SK-N-SH (cell line): ENCODE measurements at regions not wholly inside any gene's neighbourhood (a gene's known extent, or its start where the extent isn't known, plus 50 kb on each side); places are given as distances from the start of the nearest gene placed in this dataset.

Experiments used
- CTCF ChIA-PET: fragments of 300-600, 350-600 bp; formaldehyde crosslinking; extraction: SDS; loops from one replicate; lab custom pipeline; 2021; lab: Yijun Ruan, JAX
- POLR2A ChIA-PET: fragments of 350-600 bp; sonication (Branson Sonifier 250); formaldehyde crosslinking; extraction: SDS; loops from one replicate; lab custom pipeline; 2020; ENCODE audit warnings: antibody characterized with exemption, inconsistent platforms; lab: Yijun Ruan, JAX
- DNase-seq: peaks from one replicate; pipeline ENCODE4 v3.0.0; 2012
- H2AFZ ChIP-seq: fragments of 200-600 bp; sonication (generic); 2 replicates; pipeline ENCODE4 v1.8.1; 2016; ENCODE audit warnings: antibody characterized with exemption, mild to moderate bottlenecking, low read depth
- H3F3A ChIP-seq: fragments of 200-600 bp; sonication (generic); replicated peaks from 2 replicates; pipeline ENCODE3; 2016; ENCODE audit warnings: antibody characterized with exemption, mild to moderate bottlenecking; ENCODE audit not compliant: insufficient read depth
- H3K27ac ChIP-seq, 2 experiments: fragments of 200-500 bp in 1 of 2; fragments of 200-600 bp in 1 of 2; sonication (Bioruptor generic) in 1 of 2; sonication (generic), shearing (Covaris generic) in 1 of 2; 2 replicates each; pipeline versions ENCODE4 v1.5.1 to v1.6.1; 2014 to 2016; ENCODE audit warnings: low read depth in 2 of 2, inconsistent platforms in 1 of 2, low read length in 1 of 2, mild to moderate bottlenecking in 1 of 2, mixed read lengths in 1 of 2
- H3K27me3 ChIP-seq: fragments of 200-600 bp; sonication (generic), shearing (Covaris generic); 2 replicates; pipeline ENCODE4 v1.6.1; 2016; ENCODE audit warnings: mixed run types; ENCODE audit not compliant: insufficient read depth
- H3K36me3 ChIP-seq, 2 experiments: fragments of 200-500 bp in 1 of 2; fragments of 200-600 bp in 1 of 2; sonication (Bioruptor generic) in 1 of 2; sonication (generic) in 1 of 2; replicated peaks in 1 of 2; 2 replicates each; pipeline versions ENCODE3 to v1.5.1; 2014 to 2016; ENCODE audit warnings: low read length in 1 of 2, mild to moderate bottlenecking in 1 of 2; ENCODE audit not compliant: insufficient read depth in 2 of 2, control insufficient read depth in 1 of 2
- H3K4me1 ChIP-seq, 2 experiments: fragments of 200-500 bp in 1 of 2; fragments of 200-600 bp in 1 of 2; sonication (Bioruptor generic) in 1 of 2; sonication (generic), shearing (Covaris generic) in 1 of 2; 2 replicates each; pipeline versions ENCODE4 v1.5.1 to v1.6.1; 2014 to 2016; ENCODE audit warnings: low read depth in 1 of 2, low read length in 1 of 2, mixed run types in 1 of 2; ENCODE audit not compliant: insufficient read depth in 2 of 2, control insufficient read depth in 1 of 2
- H3K4me2 ChIP-seq: fragments of 200-600 bp; sonication (generic), shearing (Covaris generic); 2 replicates; pipeline ENCODE4 v1.6.1; 2017; ENCODE audit warnings: mixed run types
- H3K4me3 ChIP-seq, 2 experiments: fragments of 200-500 bp in 1 of 2; fragments of 200-600 bp in 1 of 2; sonication (Bioruptor generic) in 1 of 2; sonication (generic), shearing (Covaris generic) in 1 of 2; 2 replicates each; pipeline versions ENCODE4 v1.5.1 to v1.8.1; 2014 to 2016; ENCODE audit warnings: low read depth in 2 of 2, inconsistent platforms in 1 of 2, low read length in 1 of 2, mild to moderate bottlenecking in 1 of 2, mixed read lengths in 1 of 2, moderate library complexity in 1 of 2
- H3K79me2 ChIP-seq: fragments of 200-600 bp; sonication (generic); 2 replicates; pipeline ENCODE4 v1.8.1; 2017; ENCODE audit warnings: mild to moderate bottlenecking; ENCODE audit not compliant: insufficient read depth
- H3K9ac ChIP-seq: fragments of 200-600 bp; sonication (generic); 2 replicates; pipeline ENCODE4 v1.6.1; 2017; ENCODE audit warnings: mixed run types
- H3K9me2 ChIP-seq: fragments of 200-600 bp; sonication (generic); 2 replicates; pipeline ENCODE4 v1.6.1; 2017; ENCODE audit warnings: mixed run types
- H3K9me3 ChIP-seq: fragments of 200-600 bp; sonication (generic); 2 replicates; pipeline ENCODE4 v1.6.1; 2017; ENCODE audit warnings: mixed run types, mild to moderate bottlenecking, moderate library complexity
- H4K20me1 ChIP-seq: fragments of 200-600 bp; sonication (generic); 2 replicates; pipeline ENCODE4 v1.6.1; 2017; ENCODE audit warnings: mild to moderate bottlenecking, mixed run types; ENCODE audit not compliant: insufficient read depth
- CHD2 ChIP-seq: fragments of 150-350 bp; IDR thresholded peaks from 2 replicates; pipeline ENCODE4 v1.6.1; 2018; ENCODE audit warnings: low read length; ENCODE audit not compliant: partially characterized antibody
- EZH2phosphoT487 ChIP-seq: fragments of 200-600 bp; sonication (generic); IDR thresholded peaks from 2 replicates; pipeline ENCODE4 v1.6.1; 2017; ENCODE audit warnings: low read depth, mixed run types, mild to moderate bottlenecking, antibody characterized with exemption, moderate library complexity, borderline replicate concordance
- FOXM1 ChIP-seq: IDR thresholded peaks from 2 replicates; pipeline ENCODE4 v1.4.0; 2012; ENCODE audit warnings: low read depth, mild to moderate bottlenecking
- JUND ChIP-seq: IDR thresholded peaks from 2 replicates; pipeline ENCODE4 v1.4.0; 2012
- MEF2A ChIP-seq: IDR thresholded peaks from 2 replicates; pipeline ENCODE4 v1.4.0; 2012; ENCODE audit warnings: low read depth, borderline replicate concordance
- MXI1 ChIP-seq: IDR thresholded peaks from 2 replicates; pipeline ENCODE4 v1.6.1; 2012; ENCODE audit warnings: mild to moderate bottlenecking, low read depth, low read length, improper control_type of control experiment
- NRF1 ChIP-seq: IDR thresholded peaks from 2 replicates; pipeline ENCODE4 v1.6.1; 2012; ENCODE audit warnings: low read depth, mild to moderate bottlenecking, low read length
- PBX3 ChIP-seq: IDR thresholded peaks from 2 replicates; pipeline ENCODE4; 2012
- RCOR1 ChIP-seq: fragments of 150-350 bp; IDR thresholded peaks from 2 replicates; pipeline ENCODE4 v1.6.1; 2017; ENCODE audit warnings: antibody characterized with exemption, low read length
- RFX5 ChIP-seq: IDR thresholded peaks from 2 replicates; pipeline ENCODE4 v1.6.1; 2012; ENCODE audit warnings: mild to moderate bottlenecking, improper control_type of control experiment, low read length
- TAF1 ChIP-seq: IDR thresholded peaks from 2 replicates; pipeline ENCODE4 v1.6.1; 2012; ENCODE audit warnings: low read depth, mild to moderate bottlenecking, low read length, moderate library complexity, borderline replicate concordance
- TCF12 ChIP-seq: IDR thresholded peaks from 2 replicates; pipeline ENCODE4 v1.4.0; 2012
- TEAD4 ChIP-seq: IDR thresholded peaks from 2 replicates; pipeline ENCODE4 v1.4.0; 2012; ENCODE audit warnings: mild to moderate bottlenecking, borderline replicate concordance; ENCODE audit not compliant: insufficient read depth
- USF1 ChIP-seq: IDR thresholded peaks from 2 replicates; pipeline ENCODE4 v1.4.0; 2012; ENCODE audit warnings: low read depth, borderline replicate concordance
- YY1 ChIP-seq: IDR thresholded peaks from 2 replicates; pipeline ENCODE4 v1.4.0; 2012; ENCODE audit warnings: low read depth, mild to moderate bottlenecking
- WGBS: methylation state at CpG from one replicate; pipeline ENCODE4 v1.1.6; 2017; ENCODE audit warnings: low lambda C conversion rate; 5-methylcytosine and 5-hydroxymethylcytosine counted together
- TF ChIP-seq, protein P1 (sequence below): fragments of 200-600 bp; sonication (generic); IDR thresholded peaks from 2 replicates; pipeline ENCODE4 v1.6.1; 2017; ENCODE audit warnings: antibody characterized with exemption, mild to moderate bottlenecking, moderate library complexity
- TF ChIP-seq, protein P2 (sequence below): IDR thresholded peaks from 2 replicates; pipeline ENCODE4 v1.4.0; 2012; ENCODE audit warnings: low read depth
- TF ChIP-seq, protein P3 (sequence below): IDR thresholded peaks from 2 replicates; pipeline ENCODE4 v1.6.1; 2012; ENCODE audit warnings: mild to moderate bottlenecking, low read depth, low read length, moderate library complexity
- TF ChIP-seq, protein P4 (sequence below): fragments of 150-350 bp; IDR thresholded peaks from 2 replicates; pipeline ENCODE4 v1.6.1; 2016; ENCODE audit warnings: mild to moderate bottlenecking, low read depth, low read length

DNA sequence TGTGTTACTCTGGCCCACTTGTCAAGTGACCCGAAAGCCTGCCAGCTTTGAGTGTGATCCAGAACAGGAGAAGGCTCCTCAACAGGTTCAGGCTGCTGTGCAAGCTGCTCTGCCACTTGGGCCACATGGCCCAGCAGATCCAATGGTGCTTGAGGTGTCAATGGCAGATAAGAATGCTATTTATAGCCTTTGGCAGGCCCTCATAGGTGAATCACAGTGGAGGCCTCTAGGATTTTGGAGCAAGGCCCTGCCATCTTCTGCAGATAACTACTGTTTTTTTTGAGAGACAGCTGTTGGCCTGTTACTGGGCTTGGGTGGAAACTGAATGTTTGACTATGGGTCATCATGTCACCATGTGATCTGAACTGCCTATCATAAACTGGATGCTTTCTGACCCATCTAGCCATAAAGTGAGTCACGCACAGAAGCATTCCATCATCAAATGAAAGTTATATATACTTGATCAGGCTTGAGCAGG is 180.8 kb downstream of the CARTPT start:
- no peaks in the 10 kb centered on the region for H3K36me3 ChIP-seq
- no peaks in the 10 kb centered on the region for H3K79me2 ChIP-seq
- no peak overlapping the region for H2AFZ ChIP-seq
- WGBS = 92% methylated on average over 1 of the region's 2 CpGs
- POLR2A ChIA-PET = no interaction called here
- H3K27ac ChIP-seq = no peak overlapping the region
- no peaks in the 10 kb centered on the region for H3K27me3 ChIP-seq
- no peak for DNase-seq
- TF ChIP-seq RCOR1 = no peak
- TF ChIP-seq, protein P1, sequence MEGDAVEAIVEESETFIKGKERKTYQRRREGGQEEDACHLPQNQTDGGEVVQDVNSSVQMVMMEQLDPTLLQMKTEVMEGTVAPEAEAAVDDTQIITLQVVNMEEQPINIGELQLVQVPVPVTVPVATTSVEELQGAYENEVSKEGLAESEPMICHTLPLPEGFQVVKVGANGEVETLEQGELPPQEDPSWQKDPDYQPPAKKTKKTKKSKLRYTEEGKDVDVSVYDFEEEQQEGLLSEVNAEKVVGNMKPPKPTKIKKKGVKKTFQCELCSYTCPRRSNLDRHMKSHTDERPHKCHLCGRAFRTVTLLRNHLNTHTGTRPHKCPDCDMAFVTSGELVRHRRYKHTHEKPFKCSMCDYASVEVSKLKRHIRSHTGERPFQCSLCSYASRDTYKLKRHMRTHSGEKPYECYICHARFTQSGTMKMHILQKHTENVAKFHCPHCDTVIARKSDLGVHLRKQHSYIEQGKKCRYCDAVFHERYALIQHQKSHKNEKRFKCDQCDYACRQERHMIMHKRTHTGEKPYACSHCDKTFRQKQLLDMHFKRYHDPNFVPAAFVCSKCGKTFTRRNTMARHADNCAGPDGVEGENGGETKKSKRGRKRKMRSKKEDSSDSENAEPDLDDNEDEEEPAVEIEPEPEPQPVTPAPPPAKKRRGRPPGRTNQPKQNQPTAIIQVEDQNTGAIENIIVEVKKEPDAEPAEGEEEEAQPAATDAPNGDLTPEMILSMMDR = no peak
- no peak for TF ChIP-seq CHD2
- no peak for TF ChIP-seq MEF2A
- no peak for TF ChIP-seq TCF12
- no peak for TF ChIP-seq EZH2phosphoT487
- TF ChIP-seq TEAD4 = no peak
- no peak for TF ChIP-seq NRF1
- TF ChIP-seq USF1 = no peak
- TF ChIP-seq RFX5 = no peak
- no peaks in the 10 kb centered on the region for H4K20me1 ChIP-seq
- no peak overlapping the region for H3K4me2 ChIP-seq
- CTCF ChIA-PET = no interaction called here
- no peaks in the 10 kb centered on the region for H3F3A ChIP-seq
- no peaks in the 10 kb centered on the region for H3K9me2 ChIP-seq
- H3K4me3 ChIP-seq = no peak overlapping the region
- no peaks in the 10 kb centered on the region for H3K4me1 ChIP-seq
- no peaks in the 10 kb centered on the region for H3K9me3 ChIP-seq
- H3K9ac ChIP-seq = no peak overlapping the region

DNA sequence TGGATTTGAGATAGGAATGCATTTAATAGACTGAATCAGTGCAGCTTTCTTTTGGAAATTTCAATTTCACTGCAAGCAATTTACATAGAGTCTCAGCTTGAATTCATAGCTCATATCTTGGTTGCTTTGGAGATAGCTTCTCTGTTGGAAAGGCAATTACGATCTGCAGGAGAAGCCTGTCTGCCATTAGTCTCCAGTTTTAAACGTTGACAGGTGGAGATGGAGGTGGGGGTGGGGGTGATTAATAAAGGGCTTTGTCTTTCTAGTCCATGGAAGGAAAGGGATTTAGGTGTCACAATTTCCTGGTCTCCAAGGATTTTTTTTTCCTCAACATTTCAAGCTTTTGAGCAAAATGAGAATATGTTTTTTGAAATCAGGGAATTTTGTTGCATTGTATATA is 184.7 kb downstream of the CARTPT start:
- H3K4me3 ChIP-seq = no peak overlapping the region
- H3K9ac ChIP-seq = no peak overlapping the region
- no peaks in the 10 kb centered on the region for H4K20me1 ChIP-seq
- POLR2A ChIA-PET = interaction anchor here (0.7 kb wide), 1 partner anchor 1818 kb away, joined by 3 read pairs; no protein-coding TSS in a partner anchor
- H3F3A ChIP-seq = no peaks in the 10 kb centered on the region
- no peaks in the 10 kb centered on the region for H3K79me2 ChIP-seq
- no peak for DNase-seq
- H3K9me3 ChIP-seq = 0 out of 2 replicates have a peak, but pooled peaks cover 4% of the 10 kb centered on the region
- no peak overlapping the region for H3K4me2 ChIP-seq
- H3K4me1 ChIP-seq = peaks cover 7 to 16% of the 10 kb centered on the region in 2 experiments; a peak in 3 of 4 replicates
- no peaks in the 10 kb centered on the region for H3K36me3 ChIP-seq
- H3K9me2 ChIP-seq = no peaks in the 10 kb centered on the region
- H3K27me3 ChIP-seq = no peaks in the 10 kb centered on the region
- WGBS = 58% methylated on average over 2 of the region's 2 CpGs
- CTCF ChIA-PET = interaction anchor here (0.7 kb wide), 1 partner anchor 23 kb away, joined by 4 read pairs; no protein-coding TSS in a partner anchor
- H3K27ac ChIP-seq = no peak overlapping the region; a peak in 1 of 4 replicates
- H2AFZ ChIP-seq = no peak overlapping the region
- no peak for TF ChIP-seq JUND
- TF ChIP-seq, protein P2, sequence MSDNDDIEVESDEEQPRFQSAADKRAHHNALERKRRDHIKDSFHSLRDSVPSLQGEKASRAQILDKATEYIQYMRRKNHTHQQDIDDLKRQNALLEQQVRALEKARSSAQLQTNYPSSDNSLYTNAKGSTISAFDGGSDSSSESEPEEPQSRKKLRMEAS = no peak
- TF ChIP-seq MXI1 = no peak
- no peak for TF ChIP-seq CHD2
- TF ChIP-seq TAF1 = no peak
- TF ChIP-seq PBX3 = no peak
- TF ChIP-seq USF1 = no peak
- TF ChIP-seq YY1 = no peak
- no peak for TF ChIP-seq FOXM1
- TF ChIP-seq, protein P3, sequence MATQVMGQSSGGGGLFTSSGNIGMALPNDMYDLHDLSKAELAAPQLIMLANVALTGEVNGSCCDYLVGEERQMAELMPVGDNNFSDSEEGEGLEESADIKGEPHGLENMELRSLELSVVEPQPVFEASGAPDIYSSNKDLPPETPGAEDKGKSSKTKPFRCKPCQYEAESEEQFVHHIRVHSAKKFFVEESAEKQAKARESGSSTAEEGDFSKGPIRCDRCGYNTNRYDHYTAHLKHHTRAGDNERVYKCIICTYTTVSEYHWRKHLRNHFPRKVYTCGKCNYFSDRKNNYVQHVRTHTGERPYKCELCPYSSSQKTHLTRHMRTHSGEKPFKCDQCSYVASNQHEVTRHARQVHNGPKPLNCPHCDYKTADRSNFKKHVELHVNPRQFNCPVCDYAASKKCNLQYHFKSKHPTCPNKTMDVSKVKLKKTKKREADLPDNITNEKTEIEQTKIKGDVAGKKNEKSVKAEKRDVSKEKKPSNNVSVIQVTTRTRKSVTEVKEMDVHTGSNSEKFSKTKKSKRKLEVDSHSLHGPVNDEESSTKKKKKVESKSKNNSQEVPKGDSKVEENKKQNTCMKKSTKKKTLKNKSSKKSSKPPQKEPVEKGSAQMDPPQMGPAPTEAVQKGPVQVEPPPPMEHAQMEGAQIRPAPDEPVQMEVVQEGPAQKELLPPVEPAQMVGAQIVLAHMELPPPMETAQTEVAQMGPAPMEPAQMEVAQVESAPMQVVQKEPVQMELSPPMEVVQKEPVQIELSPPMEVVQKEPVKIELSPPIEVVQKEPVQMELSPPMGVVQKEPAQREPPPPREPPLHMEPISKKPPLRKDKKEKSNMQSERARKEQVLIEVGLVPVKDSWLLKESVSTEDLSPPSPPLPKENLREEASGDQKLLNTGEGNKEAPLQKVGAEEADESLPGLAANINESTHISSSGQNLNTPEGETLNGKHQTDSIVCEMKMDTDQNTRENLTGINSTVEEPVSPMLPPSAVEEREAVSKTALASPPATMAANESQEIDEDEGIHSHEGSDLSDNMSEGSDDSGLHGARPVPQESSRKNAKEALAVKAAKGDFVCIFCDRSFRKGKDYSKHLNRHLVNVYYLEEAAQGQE = no peak
- TF ChIP-seq, protein P4, sequence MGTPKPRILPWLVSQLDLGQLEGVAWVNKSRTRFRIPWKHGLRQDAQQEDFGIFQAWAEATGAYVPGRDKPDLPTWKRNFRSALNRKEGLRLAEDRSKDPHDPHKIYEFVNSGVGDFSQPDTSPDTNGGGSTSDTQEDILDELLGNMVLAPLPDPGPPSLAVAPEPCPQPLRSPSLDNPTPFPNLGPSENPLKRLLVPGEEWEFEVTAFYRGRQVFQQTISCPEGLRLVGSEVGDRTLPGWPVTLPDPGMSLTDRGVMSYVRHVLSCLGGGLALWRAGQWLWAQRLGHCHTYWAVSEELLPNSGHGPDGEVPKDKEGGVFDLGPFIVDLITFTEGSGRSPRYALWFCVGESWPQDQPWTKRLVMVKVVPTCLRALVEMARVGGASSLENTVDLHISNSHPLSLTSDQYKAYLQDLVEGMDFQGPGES = no peak
